Activated CD4-positive, alpha-beta T cell treated with anti-CD3 and anti-CD28 coated beads, Interleukin-2, amount 50 U/mL, for 1 hour (primary cell): ENCODE measurements at regions not wholly inside any gene's neighbourhood (a gene's known extent, or its start where the extent isn't known, plus 50 kb on each side); places are given as distances from the start of the nearest gene placed in this dataset.

Source experiments
- DNase-seq: peaks from one replicate; pipeline ENCODE4 v3.0.0-alpha.2; 2020

- peak; percentile 57 for DNase-seq
Observed at GRCh38 chr4:56757821-56758411, 63.6 kb downstream of the SPINK2 start.

GRCh38 chr4:56757261-56757746 lies 64.2 kb downstream of the SPINK2 start:
- DNase-seq = peak; percentile 21

GRCh38 chr4:56755901-56756300 lies 65.6 kb downstream of the SPINK2 start:
- DNase-seq = no peak

- DNase-seq = no peak
Observed at GRCh38 chr4:56752985-56753384, 68.5 kb downstream of the SPINK2 start.

- DNase-seq = no peak
Observed at GRCh38 chr4:56750231-56750630, 69.1 kb upstream of the HOPX start.

- no peak for DNase-seq
Observed at GRCh38 chr4:56748271-56748670, 67.2 kb upstream of the HOPX start.

- no peak for DNase-seq
Observed at GRCh38 chr4:56746639-56747038, 65.5 kb upstream of the HOPX start.

- DNase-seq = no peak
Observed at GRCh38 chr4:56745042-56745441, 63.9 kb upstream of the HOPX start.

GRCh38 chr4:56744030-56744429 lies 62.9 kb upstream of the HOPX start:
- DNase-seq = no peak

GRCh38 chr4:56743550-56743949 lies 62.5 kb upstream of the HOPX start:
- DNase-seq = no peak

GRCh38 chr4:56742080-56742871 lies 61.2 kb upstream of the HOPX start:
- no peak for DNase-seq

- no peak for DNase-seq
Observed at GRCh38 chr4:56741595-56741994, 60.5 kb upstream of the HOPX start.

GRCh38 chr4:56739066-56739777 lies 58.1 kb upstream of the HOPX start:
- no peak for DNase-seq

GRCh38 chr4:56737666-56738065 lies 56.6 kb upstream of the HOPX start:
- no peak for DNase-seq

- no peak for DNase-seq
Observed at GRCh38 chr4:56733352-56733751, 52.3 kb upstream of the HOPX start.

GRCh38 chr4:56732301-56732700 lies 51.2 kb upstream of the HOPX start:
- DNase-seq = no peak

- DNase-seq = no peak
Observed at GRCh38 chr4:56731857-56732256, 50.8 kb upstream of the HOPX start.
